ENCODE measurements at regions not wholly inside any gene's neighbourhood (a gene's known extent, or its start where the extent isn't known, plus 50 kb on each side); places are given as distances from the start of the nearest gene placed in this dataset.

- TF ChIP-seq CTCF (IDR thresholded peaks at IDR 0.05 in 2 of 3, conservative IDR thresholded peaks at IDR 0.05 in 1 of 3; ENCODE audit: insufficient read depth in 2 of 3, low read depth in 1 of 3, low read length in 3 of 3) = no peak
- TF ChIP-seq SMAD2 (IDR thresholded peaks at IDR 0.05; ENCODE audit: low read depth, low read length) = no peak
- no peak for TF ChIP-seq SMARCA4 (IDR thresholded peaks at IDR 0.05)
- TF ChIP-seq MEF2D (tag; conservative IDR thresholded peaks at IDR 0.05; ENCODE audit: low read depth) = no peak
Observed at GRCh38 chr17:77443748-77444260, 303.0 kb downstream of the SEC14L1 start.
